ENCODE measurements at regions not wholly inside any gene's neighbourhood (a gene's known extent, or its start where the extent isn't known, plus 50 kb on each side); places are given as distances from the start of the nearest gene placed in this dataset.

GRCh38 chrX:17990532-17990931 is 129.4 kb upstream of the RAI2 start:
- no peak overlapping the region for H3K4me3 ChIP-seq (ENCODE audit: control insufficient read depth, low read depth, low read length)
- no peak for DNase-seq (ENCODE audit: low read depth)
- no peak for TF ChIP-seq CTCF (conservative IDR thresholded peaks at IDR 0.05; ENCODE audit: control insufficient read depth, insufficient read depth, low read depth, low read length)

GRCh38 chrX:17987783-17988182 is 126.7 kb upstream of the RAI2 start:
- no peak overlapping the region for H3K4me3 ChIP-seq (ENCODE audit: control insufficient read depth, low read depth, low read length)
- no peak for TF ChIP-seq CTCF (conservative IDR thresholded peaks at IDR 0.05; ENCODE audit: control insufficient read depth, insufficient read depth, low read depth, low read length)
- no peak for DNase-seq (ENCODE audit: low read depth)

GRCh38 chrX:17986977-17987376 is 125.9 kb upstream of the RAI2 start:
- no peak overlapping the region for H3K4me3 ChIP-seq (ENCODE audit: control insufficient read depth, low read depth, low read length)
- TF ChIP-seq CTCF (conservative IDR thresholded peaks at IDR 0.05; ENCODE audit: control insufficient read depth, insufficient read depth, low read depth, low read length) = no peak
- no peak for DNase-seq (ENCODE audit: low read depth)

GRCh38 chrX:17986440-17986839 is 125.3 kb upstream of the RAI2 start:
- DNase-seq (ENCODE audit: low read depth) = no peak
- TF ChIP-seq CTCF (conservative IDR thresholded peaks at IDR 0.05; ENCODE audit: control insufficient read depth, insufficient read depth, low read depth, low read length) = no peak
- H3K4me3 ChIP-seq (ENCODE audit: control insufficient read depth, low read depth, low read length) = no peak overlapping the region

- no peak for DNase-seq (ENCODE audit: low read depth)
Observed at GRCh38 chrX:17984415-17984814, 123.3 kb upstream of the RAI2 start.

GRCh38 chrX:17983389-17983788 is 122.3 kb upstream of the RAI2 start:
- no peak overlapping the region for H3K4me3 ChIP-seq (ENCODE audit: control insufficient read depth, low read depth, low read length)
- no peak for TF ChIP-seq CTCF (conservative IDR thresholded peaks at IDR 0.05; ENCODE audit: control insufficient read depth, insufficient read depth, low read depth, low read length)
- DNase-seq (ENCODE audit: low read depth) = no peak

More at GRCh38 chrX:17984415-17984814, 123.3 kb upstream of the RAI2 start:
- no peak overlapping the region for H3K4me3 ChIP-seq (ENCODE audit: control insufficient read depth, low read depth, low read length)
- TF ChIP-seq CTCF (conservative IDR thresholded peaks at IDR 0.05; ENCODE audit: control insufficient read depth, insufficient read depth, low read depth, low read length) = no peak

- no peak for DNase-seq (ENCODE audit: low read depth)
- no peak overlapping the region for H3K4me3 ChIP-seq (ENCODE audit: control insufficient read depth, low read depth, low read length)
- no peak for TF ChIP-seq CTCF (conservative IDR thresholded peaks at IDR 0.05; ENCODE audit: control insufficient read depth, insufficient read depth, low read depth, low read length)
Observed at GRCh38 chrX:17977696-17978095, 116.6 kb upstream of the RAI2 start.
